ENCODE measurements at regions not wholly inside any gene's neighbourhood (a gene's known extent, or its start where the extent isn't known, plus 50 kb on each side); places are given as distances from the start of the nearest gene placed in this dataset.

DNA sequence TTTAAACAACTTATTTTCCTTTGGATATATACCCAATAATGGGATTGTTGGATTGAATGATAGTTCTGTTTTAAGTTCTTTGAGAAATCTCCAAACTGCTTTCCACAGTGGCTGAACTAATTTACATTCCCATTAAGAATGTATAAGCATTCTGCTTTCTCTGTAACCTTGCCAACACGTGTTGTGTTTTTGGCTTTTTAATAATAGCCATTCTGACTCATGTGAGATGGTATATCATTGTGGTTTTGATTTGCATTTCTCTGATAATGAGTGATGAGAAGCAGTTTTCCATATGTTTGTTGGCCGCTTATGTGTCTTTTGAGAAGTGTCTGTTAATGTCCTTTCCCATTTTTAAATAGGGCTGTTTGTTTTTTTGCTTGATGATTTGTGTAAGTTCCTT lies 155.6 kb upstream of the PITX2 start:
- DNase-seq (ENCODE audit: low read depth): peak; percentile 11

- no peak for DNase-seq (ENCODE audit: low read depth)
These were observed 157.7 kb upstream of the PITX2 start for GRCh38 chr4:110780538-110780937.

DNA sequence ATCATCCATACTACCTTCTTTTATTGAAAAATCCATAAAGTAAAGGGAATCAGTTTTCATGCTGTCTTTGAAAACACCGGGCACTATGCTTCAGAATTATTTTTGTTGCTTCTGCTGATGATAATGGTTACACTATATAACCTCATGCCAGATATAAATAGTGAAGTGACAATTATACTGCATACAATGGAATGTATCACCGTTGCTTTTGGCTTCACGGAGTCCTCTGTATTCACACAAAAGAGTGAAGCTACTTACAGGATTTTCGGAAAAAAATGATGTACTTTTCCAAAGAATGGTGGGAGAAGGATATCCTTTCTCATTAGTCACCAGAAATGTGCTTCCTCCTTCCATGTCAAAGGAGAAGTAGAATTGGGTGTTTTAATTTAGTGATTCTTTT lies 159.1 kb upstream of the PITX2 start:
- no peak for DNase-seq (ENCODE audit: low read depth)

DNA sequence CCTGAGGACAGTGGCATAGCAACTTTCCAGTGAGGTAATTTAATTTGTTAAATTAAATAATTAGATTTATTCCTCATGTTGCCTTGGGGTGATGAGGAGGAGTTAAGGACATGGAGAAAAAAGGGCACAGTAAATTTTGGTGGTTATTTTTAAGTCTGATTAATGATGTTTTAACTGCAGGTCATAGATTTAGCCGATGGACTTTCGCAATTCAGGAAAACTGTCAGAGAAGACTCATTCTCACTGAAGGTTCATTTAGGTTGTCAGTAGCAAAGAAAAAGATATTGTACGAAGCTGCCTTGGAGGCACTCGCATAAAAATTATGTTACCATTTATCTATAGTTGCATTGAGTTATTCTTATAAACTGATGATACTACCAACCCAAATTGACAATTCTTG lies 164.2 kb upstream of the PITX2 start:
- no peak for DNase-seq (ENCODE audit: low read depth)

- DNase-seq (ENCODE audit: low read depth): no peak
These were observed 164.8 kb upstream of the PITX2 start for GRCh38 chr4:110787707-110788106.

GRCh38 chr4:110788302-110788701 lies 165.4 kb upstream of the PITX2 start:
- no peak for DNase-seq (ENCODE audit: low read depth)

DNA sequence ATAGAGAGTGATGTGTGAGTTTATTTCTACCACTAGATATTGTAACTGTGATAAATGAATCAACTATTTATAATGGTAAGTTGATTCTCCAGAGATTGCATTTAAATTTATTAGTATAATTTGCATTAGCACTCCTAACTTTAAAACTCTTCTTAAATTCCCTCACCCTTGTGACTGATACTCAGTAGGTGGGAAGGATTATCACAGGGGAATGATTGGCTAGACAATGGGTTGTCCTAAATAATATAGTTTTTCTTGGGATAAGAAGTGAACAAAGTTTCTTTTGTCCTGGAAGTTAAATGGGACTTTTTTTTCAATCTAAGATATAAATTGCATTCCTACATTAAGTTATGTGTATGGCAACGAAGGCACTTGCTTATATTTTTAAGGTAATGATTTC lies 169.2 kb upstream of the PITX2 start:
- no peak for DNase-seq (ENCODE audit: low read depth)

- peak; percentile 13 for DNase-seq (ENCODE audit: low read depth)
These were observed 170.5 kb upstream of the PITX2 start for GRCh38 chr4:110793381-110793801.

DNA sequence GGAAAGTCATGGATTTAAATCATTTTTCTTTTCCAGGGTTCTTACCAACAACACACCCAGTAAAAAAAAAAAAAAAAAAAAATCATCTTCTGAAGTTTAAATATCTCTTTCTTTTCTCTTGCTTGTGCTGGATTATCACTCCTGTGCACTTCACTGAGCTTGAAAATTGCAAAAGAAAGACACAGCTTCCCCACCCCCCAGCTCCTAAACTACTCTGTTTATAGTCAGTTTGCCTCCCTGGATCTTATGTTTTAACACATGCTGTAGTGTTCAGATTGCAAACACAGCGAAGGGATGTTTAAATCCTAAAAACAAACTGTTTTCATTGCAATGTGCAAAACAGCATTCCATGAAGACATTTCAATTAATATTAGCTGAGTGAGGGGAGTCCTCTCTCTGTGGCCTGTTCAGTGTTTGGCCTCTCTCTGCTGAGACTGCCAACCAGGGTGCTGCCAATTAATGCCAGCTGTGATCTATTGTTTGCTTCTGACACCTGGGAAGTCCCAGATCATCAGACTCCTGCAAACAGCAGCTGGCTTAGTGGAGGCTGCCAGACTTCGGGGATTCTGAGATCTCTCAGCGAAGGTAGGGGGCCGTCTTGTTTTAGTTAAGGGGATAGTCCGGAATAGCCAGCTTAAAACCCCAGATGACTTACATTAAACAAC lies 171.1 kb upstream of the PITX2 start:
- DNase-seq (ENCODE audit: low read depth): no peak

GRCh38 chr4:110795971-110796370 lies 173.1 kb upstream of the PITX2 start:
- DNase-seq (ENCODE audit: low read depth): no peak

DNA sequence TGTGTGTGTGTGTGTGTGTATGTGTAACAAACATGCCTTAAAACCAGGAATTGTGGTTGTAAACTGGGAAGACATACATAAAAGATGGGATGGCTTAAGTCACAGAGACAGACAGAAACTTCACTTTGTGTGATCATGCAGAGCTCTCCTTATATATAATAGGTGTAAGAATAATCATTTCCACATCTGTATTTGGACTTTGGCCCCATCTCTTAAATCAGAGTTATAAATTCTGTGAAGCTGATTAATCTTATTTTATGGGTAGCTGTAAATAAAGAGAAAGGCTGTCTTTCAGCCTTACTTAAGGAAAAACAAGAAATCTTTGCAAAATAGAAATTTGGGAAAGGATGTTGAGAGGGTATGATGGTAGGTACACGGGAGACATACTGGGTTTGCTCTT lies 174.6 kb upstream of the PITX2 start:
- no peak for DNase-seq (ENCODE audit: low read depth)

DNA sequence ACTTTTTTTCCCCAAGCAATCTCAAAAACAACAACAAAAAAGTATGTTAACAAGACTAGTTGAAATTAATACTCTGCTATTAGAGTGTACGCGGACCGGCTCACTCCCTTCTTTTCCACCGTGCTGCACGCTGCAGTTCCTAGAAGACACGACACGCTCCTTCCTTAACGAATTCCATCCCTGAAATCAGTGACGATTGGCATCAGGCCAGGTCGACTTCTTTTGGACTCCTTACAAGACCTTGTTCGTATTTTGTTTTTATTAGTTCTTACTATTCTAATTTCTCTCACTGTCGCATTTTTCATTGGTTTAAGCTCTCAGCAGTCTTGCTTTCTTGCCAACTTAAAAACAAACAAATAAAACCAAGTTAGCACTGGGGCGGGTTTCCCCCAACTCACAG lies 175.8 kb upstream of the PITX2 start:
- DNase-seq (ENCODE audit: low read depth): no peak

DNA sequence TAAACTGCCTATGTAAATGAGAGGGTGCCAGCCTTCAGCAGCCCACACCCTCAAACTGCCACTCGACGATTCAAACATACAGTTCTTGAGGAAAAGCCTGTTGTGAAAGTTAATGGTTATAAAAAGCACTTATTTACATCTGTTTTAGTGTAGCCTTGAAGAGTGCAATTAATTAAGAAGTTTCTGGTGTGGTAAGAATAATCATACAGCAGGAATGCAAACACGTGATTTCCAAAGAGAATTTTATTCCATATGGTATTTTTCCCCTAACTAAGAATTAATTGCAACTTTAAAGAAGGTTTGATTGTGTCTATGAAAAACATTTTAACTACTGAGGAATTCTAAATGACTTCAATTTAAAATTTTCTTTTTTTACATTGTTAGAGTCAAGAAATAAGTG lies 176.3 kb upstream of the PITX2 start:
- DNase-seq (ENCODE audit: low read depth): no peak

DNA sequence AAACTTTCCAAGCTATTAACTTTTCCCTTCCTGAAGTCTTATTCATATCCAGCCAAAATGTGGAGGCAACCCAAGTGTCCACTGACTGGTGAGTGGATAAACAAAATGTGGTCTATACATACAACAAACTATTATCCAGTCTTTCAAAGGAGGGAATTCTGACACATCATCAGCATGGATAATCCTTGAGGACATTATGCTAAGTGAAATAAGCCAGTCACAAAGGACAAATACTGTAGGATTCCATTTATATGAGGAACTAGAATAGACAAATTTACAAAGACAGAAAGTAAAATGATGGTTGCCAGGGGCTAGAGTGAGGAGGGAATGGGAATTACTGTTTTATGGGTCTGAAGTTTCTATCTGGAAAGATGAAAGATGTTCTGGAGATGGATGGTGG lies 178.7 kb upstream of the PITX2 start:
- no peak for DNase-seq (ENCODE audit: low read depth)

DNA sequence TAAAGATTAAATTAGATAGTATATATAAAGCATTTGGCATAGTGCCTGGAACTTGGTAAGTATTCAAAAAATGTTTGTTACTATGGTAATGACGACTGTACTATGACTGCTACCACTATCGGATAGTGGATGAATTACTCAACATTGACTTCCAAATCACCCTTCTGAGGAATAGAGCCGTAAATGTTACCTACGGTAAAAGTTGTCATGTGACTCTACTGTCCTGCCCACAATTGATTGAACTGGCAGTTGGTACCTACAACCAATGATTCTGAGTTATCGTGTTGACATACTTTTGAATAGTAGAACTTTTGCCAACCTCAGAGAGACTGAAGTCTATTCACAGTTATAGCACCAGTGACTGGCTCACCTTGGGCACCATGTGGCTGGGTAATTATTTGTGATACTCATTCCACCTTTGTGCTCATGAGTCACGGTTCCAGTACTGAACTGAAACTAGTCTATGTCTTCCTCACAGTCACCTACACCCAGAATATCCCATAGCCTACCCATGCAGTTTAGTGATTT lies 185.5 kb upstream of the PITX2 start:
- peak; percentile 60 for DNase-seq (ENCODE audit: low read depth)

DNA sequence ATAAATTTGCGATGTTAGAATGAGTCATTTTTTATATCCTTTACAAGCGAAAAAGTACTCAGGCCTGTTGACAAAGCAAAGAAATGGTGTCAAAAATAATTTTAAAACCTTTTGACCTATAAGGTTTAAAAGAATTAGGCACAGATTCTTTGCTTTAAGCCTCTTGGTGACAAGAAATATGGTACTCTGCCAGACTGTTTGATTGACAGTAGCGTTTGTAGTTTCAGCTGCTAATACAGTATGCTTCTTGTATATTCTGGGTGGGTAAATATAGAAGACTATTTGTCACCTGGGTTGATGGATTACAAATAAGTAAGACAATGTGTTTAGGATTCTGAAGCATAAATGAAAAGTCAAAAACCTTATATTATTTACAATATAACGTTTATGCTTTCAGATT lies 193.1 kb upstream of the PITX2 start:
- no peak for DNase-seq (ENCODE audit: low read depth)

- DNase-seq (ENCODE audit: low read depth): no peak
These were observed 193.5 kb upstream of the PITX2 start for GRCh38 chr4:110816367-110816766.

GRCh38 chr4:110821186-110821585 lies 198.3 kb upstream of the PITX2 start:
- no peak for DNase-seq (ENCODE audit: low read depth)

GRCh38 chr4:110823251-110823650 lies 200.4 kb upstream of the PITX2 start:
- DNase-seq (ENCODE audit: low read depth): no peak

- no peak for DNase-seq (ENCODE audit: low read depth)
These were observed 201.5 kb upstream of the PITX2 start for GRCh38 chr4:110824344-110824743.

DNA sequence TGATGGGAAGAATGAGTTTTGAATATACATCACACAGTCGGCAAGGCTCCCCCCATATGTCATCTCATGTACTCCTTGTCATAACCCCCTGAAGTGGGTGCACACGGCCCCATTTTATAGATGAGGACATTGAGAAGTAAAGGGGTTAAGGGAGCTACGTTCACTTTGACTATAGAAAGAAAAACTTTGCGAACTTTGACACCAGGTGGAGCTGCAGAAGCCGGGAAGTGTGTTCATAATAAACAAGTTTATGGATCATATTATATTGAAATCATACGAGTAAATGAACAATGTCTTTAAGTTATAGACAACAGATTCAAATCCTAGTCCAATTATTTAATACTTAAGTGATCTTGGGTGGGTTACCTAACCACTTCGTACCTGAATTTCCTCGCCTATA lies 203.8 kb upstream of the PITX2 start:
- DNase-seq (ENCODE audit: low read depth): no peak

- no peak for DNase-seq (ENCODE audit: low read depth)
These were observed 207.6 kb upstream of the PITX2 start for GRCh38 chr4:110830461-110830860.

GRCh38 chr4:110837896-110838450 lies 215.1 kb upstream of the PITX2 start:
- DNase-seq (ENCODE audit: low read depth): no peak

DNA sequence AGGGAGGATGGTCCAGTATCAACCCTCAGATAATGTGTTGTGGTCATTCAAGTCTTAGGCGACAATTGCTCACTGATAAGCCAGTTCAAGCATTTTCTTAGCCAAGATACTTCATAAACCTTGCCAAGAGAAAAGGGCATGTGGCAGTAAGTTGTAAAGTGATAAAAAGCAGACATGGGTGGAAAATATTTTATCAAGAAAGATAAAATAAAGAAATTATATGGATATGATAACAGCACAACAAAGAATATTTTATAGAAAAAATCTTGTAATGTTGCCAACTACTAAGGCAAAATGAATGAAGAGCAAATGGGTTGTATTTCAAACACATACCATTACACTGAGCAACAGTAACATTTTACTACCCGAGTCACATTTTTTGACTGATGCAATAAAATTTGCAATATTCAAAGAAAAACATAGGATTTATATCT lies 217.4 kb upstream of the PITX2 start:
- DNase-seq (ENCODE audit: low read depth): peak; percentile 36

Data from non-pigmented ciliary epithelial cell (primary cell).